ENCODE measurements at regions not wholly inside any gene's neighbourhood (a gene's known extent, or its start where the extent isn't known, plus 50 kb on each side); places are given as distances from the start of the nearest gene placed in this dataset.

DNA sequence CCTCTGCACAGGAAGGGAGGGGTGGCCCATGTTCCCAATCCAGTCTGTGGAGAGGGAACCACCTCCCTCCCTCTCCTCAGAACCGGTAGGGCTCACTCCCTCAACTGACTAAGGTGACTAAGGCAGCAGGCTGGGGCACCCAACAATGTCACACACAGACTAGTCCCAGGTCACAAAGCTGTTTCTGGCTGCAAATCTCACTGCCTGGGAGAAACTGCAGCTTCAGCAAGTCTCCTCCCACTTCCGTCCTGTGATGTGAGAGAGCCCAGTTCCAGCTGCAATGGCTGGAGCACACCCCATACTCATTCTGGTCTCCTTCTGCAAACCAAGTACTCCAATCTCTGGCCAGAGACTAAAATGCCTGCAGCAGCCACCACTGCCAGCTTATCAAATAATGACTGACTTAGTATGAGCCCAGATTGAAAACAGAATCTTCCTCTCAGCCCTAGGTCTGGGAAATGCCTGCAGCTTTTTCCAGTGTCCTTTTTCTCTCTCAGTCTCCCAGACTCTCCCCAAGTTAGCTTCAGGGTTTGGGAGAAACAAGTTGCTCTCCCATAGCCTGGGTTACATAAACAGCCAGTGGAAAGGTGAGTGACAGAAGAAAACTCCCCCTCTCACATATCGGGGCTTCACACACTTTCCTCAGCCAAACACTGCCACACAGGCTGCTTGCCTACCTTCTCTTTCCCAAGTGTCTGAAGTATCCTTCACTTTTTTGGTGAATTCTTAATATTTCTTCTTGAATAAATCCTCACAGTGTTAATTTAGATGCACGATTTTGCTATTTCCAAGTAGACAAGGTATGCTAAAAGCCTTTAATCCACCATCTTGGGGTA, 247.4 kb upstream of the RASA1 start:
- TF ChIP-seq MAFK (IDR thresholded peaks at IDR 0.05; ENCODE audit: partially characterized antibody) (peak; percentile 74), EHF (CRISPR knock-in tag; IDR thresholded peaks at IDR 0.05) (no peak)
- no peak for FAIRE-seq
- DNase-seq (ENCODE audit: low read depth in 1 of 2, low spot score in 1 of 2) = peak in 1 of 2 experiments; percentile 2
- Histone ChIP-seq H3K4me1 (no peaks in the 10 kb centered on the region), H3K4me3 (no peak overlapping the region), H3K9me3 (no peaks in the 10 kb centered on the region), H3K27ac (0 out of 6 replicates have a peak overlapping the region, but pooled peaks of 1 of the 2 experiments have one; percentile 30), H3K4me2 (peak overlapping the region; percentile 32)
- CTCF ChIA-PET = interaction anchor here (1.9 kb wide), 1 partner anchor 9 kb away, joined by 4 read pairs; no protein-coding TSS in a partner anchor
- WGBS (ENCODE audit: missing lambda C conversion rate) = 16% methylated on average over 3 of the region's 4 CpGs
- POLR2A ChIA-PET = no interaction called here
- peak; percentile 75 to 85 for ATAC-seq

DNA sequence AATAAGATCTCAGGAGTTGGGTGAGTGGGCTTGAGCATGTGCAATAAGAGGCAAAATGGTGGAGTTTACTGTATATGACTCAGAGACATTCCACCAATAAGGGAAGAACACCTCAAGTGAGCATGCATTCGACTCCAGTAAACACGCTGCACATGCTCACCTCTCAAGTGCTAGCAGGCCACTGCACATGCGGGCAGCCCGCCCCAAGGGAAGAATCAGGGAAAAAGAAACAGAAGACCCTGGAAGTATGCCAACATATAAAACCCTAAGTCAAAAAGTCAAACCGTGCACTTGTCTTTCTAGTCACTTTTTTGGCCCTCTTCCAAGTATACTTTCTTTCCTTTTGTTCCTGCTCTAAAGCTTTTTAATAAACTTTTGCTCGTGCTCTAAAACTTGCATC, 245.3 kb upstream of the RASA1 start:
- DNase-seq (ENCODE audit: low read depth in 1 of 2, low spot score in 1 of 2) (no peak), FAIRE-seq (no peak), ATAC-seq (no peak)
- TF ChIP-seq, protein P1, sequence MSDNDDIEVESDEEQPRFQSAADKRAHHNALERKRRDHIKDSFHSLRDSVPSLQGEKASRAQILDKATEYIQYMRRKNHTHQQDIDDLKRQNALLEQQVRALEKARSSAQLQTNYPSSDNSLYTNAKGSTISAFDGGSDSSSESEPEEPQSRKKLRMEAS (IDR thresholded peaks at IDR 0.05) = no peak
- TF ChIP-seq FOXS1 (CRISPR knock-in tag; IDR thresholded peaks at IDR 0.05) (no peak), EHMT2 (IDR thresholded peaks at IDR 0.05; ENCODE audit: low read depth) (no peak), HOXA7 (CRISPR knock-in tag; IDR thresholded peaks at IDR 0.05) (no peak)
- TF ChIP-seq, protein P2, sequence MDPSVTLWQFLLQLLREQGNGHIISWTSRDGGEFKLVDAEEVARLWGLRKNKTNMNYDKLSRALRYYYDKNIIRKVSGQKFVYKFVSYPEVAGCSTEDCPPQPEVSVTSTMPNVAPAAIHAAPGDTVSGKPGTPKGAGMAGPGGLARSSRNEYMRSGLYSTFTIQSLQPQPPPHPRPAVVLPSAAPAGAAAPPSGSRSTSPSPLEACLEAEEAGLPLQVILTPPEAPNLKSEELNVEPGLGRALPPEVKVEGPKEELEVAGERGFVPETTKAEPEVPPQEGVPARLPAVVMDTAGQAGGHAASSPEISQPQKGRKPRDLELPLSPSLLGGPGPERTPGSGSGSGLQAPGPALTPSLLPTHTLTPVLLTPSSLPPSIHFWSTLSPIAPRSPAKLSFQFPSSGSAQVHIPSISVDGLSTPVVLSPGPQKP (IDR thresholded peaks at IDR 0.05; ENCODE audit: low read depth, low read length) = no peak
- TF ChIP-seq, protein P3, sequence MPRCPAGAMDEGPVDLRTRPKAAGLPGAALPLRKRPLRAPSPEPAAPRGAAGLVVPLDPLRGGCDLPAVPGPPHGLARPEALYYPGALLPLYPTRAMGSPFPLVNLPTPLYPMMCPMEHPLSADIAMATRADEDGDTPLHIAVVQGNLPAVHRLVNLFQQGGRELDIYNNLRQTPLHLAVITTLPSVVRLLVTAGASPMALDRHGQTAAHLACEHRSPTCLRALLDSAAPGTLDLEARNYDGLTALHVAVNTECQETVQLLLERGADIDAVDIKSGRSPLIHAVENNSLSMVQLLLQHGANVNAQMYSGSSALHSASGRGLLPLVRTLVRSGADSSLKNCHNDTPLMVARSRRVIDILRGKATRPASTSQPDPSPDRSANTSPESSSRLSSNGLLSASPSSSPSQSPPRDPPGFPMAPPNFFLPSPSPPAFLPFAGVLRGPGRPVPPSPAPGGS (IDR thresholded peaks at IDR 0.05) = no peak
- ChIA-PET CTCF (no interaction called here), POLR2A (no interaction called here)
- H3K9me3 ChIP-seq = no peaks in the 10 kb centered on the region
- no peak overlapping the region for H3K27ac ChIP-seq
- H3K4me2 ChIP-seq = no peak overlapping the region
- no peak overlapping the region for H3K4me3 ChIP-seq
- WGBS (ENCODE audit: missing lambda C conversion rate) = 52% methylated on average over 6 of the region's 6 CpGs
- no peaks in the 10 kb centered on the region for H3K4me1 ChIP-seq

DNA sequence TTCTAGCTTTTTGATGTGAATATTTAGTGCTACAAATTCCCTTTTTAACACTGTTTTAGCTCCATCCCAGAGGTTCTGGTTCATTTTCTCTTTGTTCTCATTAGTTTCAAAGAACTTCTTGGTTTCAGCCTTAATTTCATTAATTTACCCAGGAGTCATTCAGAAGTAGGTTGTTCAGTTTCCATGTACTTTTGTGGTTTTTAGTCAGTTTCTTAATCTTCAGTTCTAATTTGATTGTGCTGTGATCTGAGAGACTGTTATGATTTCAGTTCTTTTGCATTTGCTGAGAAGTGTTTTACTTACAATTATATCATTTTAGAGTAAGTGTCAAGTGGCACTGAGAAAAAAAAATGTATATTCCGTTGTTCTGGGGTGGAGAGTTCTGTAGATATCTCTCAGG, 240.1 kb upstream of the RASA1 start:
- H3K4me1 ChIP-seq = no peaks in the 10 kb centered on the region
- H3K4me3 ChIP-seq = no peak overlapping the region
- FAIRE-seq (peak; percentile 13), DNase-seq (ENCODE audit: low read depth in 1 of 2, low spot score in 1 of 2) (no peak), ATAC-seq (no peak)
- POLR2A ChIA-PET = no interaction called here
- H3K4me2 ChIP-seq = no peak overlapping the region
- no peaks in the 10 kb centered on the region for H3K9me3 ChIP-seq
- WGBS (ENCODE audit: missing lambda C conversion rate) = 0% methylated on average over 1 of the region's 1 CpG
- CTCF ChIA-PET = interaction anchor here (1.2 kb wide), 1 partner anchor 16 kb away, joined by 4 read pairs; no protein-coding TSS in a partner anchor
- TF ChIP-seq HOXA7 (CRISPR knock-in tag; IDR thresholded peaks at IDR 0.05) (no peak), FOXS1 (CRISPR knock-in tag; IDR thresholded peaks at IDR 0.05) (no peak), HEYL (CRISPR knock-in tag; IDR thresholded peaks at IDR 0.05) (no peak), GATA3 (IDR thresholded peaks at IDR 0.05; ENCODE audit: borderline replicate concordance) (no peak), HOXB13 (CRISPR knock-in tag; IDR thresholded peaks at IDR 0.05; ENCODE audit: low read depth) (no peak), EP300 (IDR thresholded peaks at IDR 0.05) (no peak), EHMT2 (IDR thresholded peaks at IDR 0.05; ENCODE audit: low read depth) (no peak), EHF (CRISPR knock-in tag; IDR thresholded peaks at IDR 0.05) (no peak)
- TF ChIP-seq, protein P4, sequence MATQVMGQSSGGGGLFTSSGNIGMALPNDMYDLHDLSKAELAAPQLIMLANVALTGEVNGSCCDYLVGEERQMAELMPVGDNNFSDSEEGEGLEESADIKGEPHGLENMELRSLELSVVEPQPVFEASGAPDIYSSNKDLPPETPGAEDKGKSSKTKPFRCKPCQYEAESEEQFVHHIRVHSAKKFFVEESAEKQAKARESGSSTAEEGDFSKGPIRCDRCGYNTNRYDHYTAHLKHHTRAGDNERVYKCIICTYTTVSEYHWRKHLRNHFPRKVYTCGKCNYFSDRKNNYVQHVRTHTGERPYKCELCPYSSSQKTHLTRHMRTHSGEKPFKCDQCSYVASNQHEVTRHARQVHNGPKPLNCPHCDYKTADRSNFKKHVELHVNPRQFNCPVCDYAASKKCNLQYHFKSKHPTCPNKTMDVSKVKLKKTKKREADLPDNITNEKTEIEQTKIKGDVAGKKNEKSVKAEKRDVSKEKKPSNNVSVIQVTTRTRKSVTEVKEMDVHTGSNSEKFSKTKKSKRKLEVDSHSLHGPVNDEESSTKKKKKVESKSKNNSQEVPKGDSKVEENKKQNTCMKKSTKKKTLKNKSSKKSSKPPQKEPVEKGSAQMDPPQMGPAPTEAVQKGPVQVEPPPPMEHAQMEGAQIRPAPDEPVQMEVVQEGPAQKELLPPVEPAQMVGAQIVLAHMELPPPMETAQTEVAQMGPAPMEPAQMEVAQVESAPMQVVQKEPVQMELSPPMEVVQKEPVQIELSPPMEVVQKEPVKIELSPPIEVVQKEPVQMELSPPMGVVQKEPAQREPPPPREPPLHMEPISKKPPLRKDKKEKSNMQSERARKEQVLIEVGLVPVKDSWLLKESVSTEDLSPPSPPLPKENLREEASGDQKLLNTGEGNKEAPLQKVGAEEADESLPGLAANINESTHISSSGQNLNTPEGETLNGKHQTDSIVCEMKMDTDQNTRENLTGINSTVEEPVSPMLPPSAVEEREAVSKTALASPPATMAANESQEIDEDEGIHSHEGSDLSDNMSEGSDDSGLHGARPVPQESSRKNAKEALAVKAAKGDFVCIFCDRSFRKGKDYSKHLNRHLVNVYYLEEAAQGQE (IDR thresholded peaks at IDR 0.05) = no peak
- TF ChIP-seq, protein P5, sequence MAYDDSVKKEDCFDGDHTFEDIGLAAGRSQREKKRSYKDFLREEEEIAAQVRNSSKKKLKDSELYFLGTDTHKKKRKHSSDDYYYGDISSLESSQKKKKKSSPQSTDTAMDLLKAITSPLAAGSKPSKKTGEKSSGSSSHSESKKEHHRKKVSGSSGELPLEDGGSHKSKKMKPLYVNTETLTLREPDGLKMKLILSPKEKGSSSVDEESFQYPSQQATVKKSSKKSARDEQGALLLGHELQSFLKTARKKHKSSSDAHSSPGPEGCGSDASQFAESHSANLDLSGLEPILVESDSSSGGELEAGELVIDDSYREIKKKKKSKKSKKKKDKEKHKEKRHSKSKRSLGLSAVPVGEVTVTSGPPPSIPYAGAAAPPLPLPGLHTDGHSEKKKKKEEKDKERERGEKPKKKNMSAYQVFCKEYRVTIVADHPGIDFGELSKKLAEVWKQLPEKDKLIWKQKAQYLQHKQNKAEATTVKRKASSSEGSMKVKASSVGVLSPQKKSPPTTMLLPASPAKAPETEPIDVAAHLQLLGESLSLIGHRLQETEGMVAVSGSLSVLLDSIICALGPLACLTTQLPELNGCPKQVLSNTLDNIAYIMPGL (CRISPR knock-in tag; IDR thresholded peaks at IDR 0.05; ENCODE audit: borderline replicate concordance) = no peak
- H3K27ac ChIP-seq = no peak overlapping the region
